Epithelial cell of esophagus (primary cell): ENCODE measurements at regions not wholly inside any gene's neighbourhood (a gene's known extent, or its start where the extent isn't known, plus 50 kb on each side); places are given as distances from the start of the nearest gene placed in this dataset.

Experiments
- DNase-seq: peaks from one replicate; pipeline ENCODE4 v3.0.0; 2010; ENCODE audit warnings: low read depth
- H3K4me3 ChIP-seq: 2 replicates; pipeline ENCODE4 v1.5.1; 2011; ENCODE audit warnings: mild to moderate bottlenecking, low read length, control low read depth
- CTCF ChIP-seq: IDR thresholded peaks from 2 replicates; pipeline ENCODE4 v1.5.1; 2011; ENCODE audit warnings: low read depth, mild to moderate bottlenecking, low read length, control low read depth, inconsistent platforms; ENCODE audit not compliant: insufficient read depth; ENCODE audit errors: missing control alignments

DNA sequence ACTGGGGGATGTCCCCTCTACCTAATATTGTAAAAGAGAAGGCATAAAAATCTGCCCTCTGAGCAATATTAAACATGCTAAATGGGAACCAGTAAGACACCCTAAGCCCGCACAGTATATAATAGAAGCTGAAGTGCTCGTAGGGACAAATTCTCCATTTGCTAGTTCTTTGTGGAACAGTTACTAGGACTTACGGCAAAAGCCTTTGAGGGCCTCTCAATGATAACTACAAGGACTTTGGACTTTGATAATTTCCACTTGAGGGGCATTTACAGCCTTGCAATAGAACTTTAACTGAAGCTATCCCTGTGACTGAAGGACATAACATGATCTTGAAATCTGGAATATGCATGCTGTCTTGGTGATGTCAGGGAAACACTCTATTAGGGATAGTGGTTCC is 111.5 kb upstream of the IFNG-AS1 start:
- TF ChIP-seq CTCF, result no peak
- DNase-seq, result no peak
- no peak overlapping the region for H3K4me3 ChIP-seq

DNA sequence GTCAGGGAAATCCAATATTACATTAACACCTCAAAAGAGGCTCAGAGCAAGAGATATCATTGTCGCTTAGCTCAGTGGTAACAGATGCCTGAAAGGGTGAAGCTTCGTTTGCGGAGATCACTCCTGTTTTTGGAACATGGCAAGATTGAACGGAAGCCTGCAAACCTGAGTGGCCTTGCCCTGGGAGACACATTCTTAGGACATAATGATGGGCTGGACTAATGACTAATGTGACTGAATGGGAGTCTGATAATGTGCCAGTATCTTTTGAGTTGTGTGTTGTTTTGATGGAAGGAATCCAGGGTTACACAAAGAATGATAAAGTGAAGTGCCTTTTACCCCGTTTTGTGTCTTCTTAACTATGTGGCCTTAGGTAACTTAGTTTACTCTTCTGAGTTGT is 109.3 kb upstream of the IFNG-AS1 start:
- H3K4me3 ChIP-seq, result no peak overlapping the region
- no peak for TF ChIP-seq CTCF

DNA sequence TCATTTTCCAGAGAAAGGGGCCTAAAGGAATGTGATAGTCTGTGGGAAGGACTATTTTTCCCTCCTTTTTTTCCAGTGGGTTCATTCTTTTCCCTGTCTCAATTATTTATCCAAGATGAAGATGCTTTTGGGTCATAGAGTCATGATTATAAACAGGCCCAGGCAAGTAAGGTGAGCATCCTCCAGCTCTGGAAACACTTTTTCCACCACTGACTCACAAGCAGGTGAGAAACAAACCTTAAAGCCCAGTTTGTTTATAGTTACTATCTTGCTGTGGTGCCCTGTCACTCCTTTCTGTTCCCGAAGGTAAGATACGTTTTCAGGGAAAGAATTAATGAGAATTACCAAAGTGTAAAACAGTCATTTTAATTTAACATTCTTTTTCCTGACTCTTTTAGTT is 107.7 kb upstream of the IFNG-AS1 start:
- TF ChIP-seq CTCF, result no peak
- DNase-seq, result peak; percentile 81
- no peak overlapping the region for H3K4me3 ChIP-seq

More for the DNA sequence above, 109.3 kb upstream of the IFNG-AS1 start:
- no peak for DNase-seq

GRCh38 chr12:67884596-67884995 is 104.7 kb upstream of the IFNG-AS1 start:
- H3K4me3 ChIP-seq, result no peak overlapping the region
- no peak for DNase-seq
- TF ChIP-seq CTCF, result no peak

- TF ChIP-seq CTCF, result no peak
- no peak for DNase-seq
- no peak overlapping the region for H3K4me3 ChIP-seq
These were observed 103.7 kb upstream of the IFNG-AS1 start for GRCh38 chr12:67885375-67886169.

DNA sequence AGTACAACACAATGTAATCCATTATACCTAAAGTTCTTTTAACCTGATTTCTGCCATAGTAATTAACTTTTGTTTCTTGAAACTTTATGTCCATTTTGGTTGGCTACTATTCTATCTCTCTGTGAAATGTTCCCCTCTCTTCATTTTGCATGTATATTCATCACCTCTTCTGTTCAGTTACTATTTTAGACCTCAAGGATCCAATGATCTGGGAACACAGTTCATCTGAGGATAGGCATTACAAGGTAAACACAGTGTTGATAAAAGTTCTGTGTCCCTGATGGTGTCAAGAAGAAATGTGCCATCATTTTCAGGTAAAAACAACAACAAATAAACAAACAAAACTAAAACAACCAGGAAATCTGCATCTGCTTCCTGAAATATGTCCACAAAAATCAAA is 102.2 kb upstream of the IFNG-AS1 start:
- H3K4me3 ChIP-seq, result no peak overlapping the region
- DNase-seq, result no peak
- TF ChIP-seq CTCF, result no peak

DNA sequence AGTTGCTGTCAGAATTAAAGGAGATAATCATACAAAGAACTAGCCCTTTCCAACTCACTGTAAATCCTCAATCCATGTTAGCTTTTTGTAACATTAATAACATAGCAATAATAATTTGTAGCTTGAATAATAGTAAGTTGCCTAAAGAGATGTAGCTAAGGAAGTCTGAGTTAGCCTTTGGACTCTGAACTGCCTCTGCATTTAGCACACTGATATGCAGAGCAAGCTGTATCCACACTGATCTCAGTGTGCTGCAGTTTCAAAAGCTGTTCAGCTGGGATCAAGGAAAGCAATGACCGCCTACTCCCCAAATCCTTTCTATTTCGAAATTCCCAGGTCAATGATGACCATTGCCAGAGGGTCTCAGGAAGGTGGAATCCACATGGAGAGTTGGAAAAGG is 99.3 kb upstream of the IFNG-AS1 start:
- TF ChIP-seq CTCF, result no peak
- no peak overlapping the region for H3K4me3 ChIP-seq
- DNase-seq, result no peak
